ENCODE measurements at regions not wholly inside any gene's neighbourhood (a gene's known extent, or its start where the extent isn't known, plus 50 kb on each side); places are given as distances from the start of the nearest gene placed in this dataset.
"Not testable (repeated sequence)": the region's sequence is repeated elsewhere in the genome, so short reads cannot be mapped to it uniquely, and the experiment has no call there.

DNA sequence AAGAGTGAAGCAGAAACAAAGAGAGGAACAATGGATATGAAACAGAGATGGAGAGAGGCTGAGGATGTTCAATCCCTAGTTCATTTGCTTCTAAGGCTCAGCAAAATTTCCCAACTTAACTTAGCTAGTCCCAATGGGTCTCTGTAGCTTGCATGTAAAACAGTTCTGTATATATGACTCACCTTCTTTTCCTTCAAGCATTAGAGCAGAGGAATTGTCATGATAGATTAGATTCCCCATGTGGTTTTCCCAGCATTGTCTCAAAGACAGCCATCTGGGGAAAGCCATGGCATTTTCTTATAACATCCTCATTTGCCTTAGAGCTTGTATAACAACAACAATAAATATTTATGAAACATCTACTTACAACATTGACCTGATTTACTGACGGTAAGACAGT, 93.9 kb upstream of the GATB start:
- no peaks in the 10 kb centered on the region for H3K9me3 ChIP-seq (ENCODE audit: control insufficient read depth, low read length)
- 80 to 100% methylated on average over 1 of the region's 1 CpG for WGBS, 2 experiments (ENCODE audit: insufficient coverage in 2 of 2)
- H3K4me3 ChIP-seq (ENCODE audit: extremely low read depth, insufficient read depth, low read length, poor library complexity, severe bottlenecking) = no peak overlapping the region
- H3K4me1 ChIP-seq (ENCODE audit: control insufficient read depth, insufficient read depth, low read length, poor library complexity, severe bottlenecking) = no peaks in the 10 kb centered on the region
- no peaks in the 10 kb centered on the region for H3K36me3 ChIP-seq (ENCODE audit: control insufficient read depth, insufficient read depth, low read length)
- no peak overlapping the region for H3K27ac ChIP-seq (ENCODE audit: low read depth, low read length, severe bottlenecking)

GRCh38 chr4:151853034-151853433, 92.2 kb upstream of the GATB start:
- Histone ChIP-seq H3K4me3 (ENCODE audit: extremely low read depth, insufficient read depth, low read length, poor library complexity, severe bottlenecking) (no peak overlapping the region), H3K27ac (ENCODE audit: low read depth, low read length, severe bottlenecking) (no peak overlapping the region), H3K9me3 (ENCODE audit: control insufficient read depth, low read length) (no peaks in the 10 kb centered on the region), H3K36me3 (ENCODE audit: control insufficient read depth, insufficient read depth, low read length) (no peaks in the 10 kb centered on the region), H3K4me1 (ENCODE audit: control insufficient read depth, insufficient read depth, low read length, poor library complexity, severe bottlenecking) (no peaks in the 10 kb centered on the region)
- 75 to 100% methylated on average over 1 of the region's 4 CpGs for WGBS, 2 experiments (ENCODE audit: insufficient coverage in 2 of 2)

GRCh38 chr4:151852202-151852601, 91.4 kb upstream of the GATB start:
- no CpG with 5 or more reads among the region's 2 CpGs for WGBS, 2 experiments (ENCODE audit: insufficient coverage in 2 of 2)
- Histone ChIP-seq H3K9me3 (ENCODE audit: control insufficient read depth, low read length) (no peaks in the 10 kb centered on the region), H3K4me3 (ENCODE audit: extremely low read depth, insufficient read depth, low read length, poor library complexity, severe bottlenecking) (no peak overlapping the region), H3K36me3 (ENCODE audit: control insufficient read depth, insufficient read depth, low read length) (no peaks in the 10 kb centered on the region), H3K27ac (ENCODE audit: low read depth, low read length, severe bottlenecking) (no peak overlapping the region), H3K4me1 (ENCODE audit: control insufficient read depth, insufficient read depth, low read length, poor library complexity, severe bottlenecking) (no peaks in the 10 kb centered on the region)

DNA sequence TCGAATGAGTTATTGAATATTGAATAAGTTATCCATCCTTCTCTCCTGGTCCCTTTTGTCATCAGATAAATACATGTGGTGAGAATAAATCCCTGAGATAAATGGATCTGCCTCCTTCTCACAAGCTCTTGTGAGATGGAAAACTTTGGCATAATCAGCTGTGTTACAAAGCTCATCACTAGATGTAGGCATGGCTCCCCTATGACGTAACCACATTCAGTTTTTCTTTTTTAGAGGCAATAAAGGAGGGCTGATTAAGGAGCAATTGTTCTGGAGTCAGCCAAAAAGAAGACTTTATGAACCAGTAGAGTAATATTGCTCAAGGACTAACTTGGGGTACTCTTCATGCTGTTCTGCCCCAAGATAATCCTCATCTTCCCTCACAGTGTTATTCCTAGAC, 90.5 kb upstream of the GATB start:
- H3K4me1 ChIP-seq (ENCODE audit: control insufficient read depth, insufficient read depth, low read length, poor library complexity, severe bottlenecking) = no peaks in the 10 kb centered on the region
- no peaks in the 10 kb centered on the region for H3K9me3 ChIP-seq (ENCODE audit: control insufficient read depth, low read length)
- WGBS, 2 experiments (ENCODE audit: insufficient coverage in 2 of 2) = no CpG with 5 or more reads among the region's 2 CpGs
- no peak overlapping the region for H3K27ac ChIP-seq (ENCODE audit: low read depth, low read length, severe bottlenecking)
- no peak overlapping the region for H3K4me3 ChIP-seq (ENCODE audit: extremely low read depth, insufficient read depth, low read length, poor library complexity, severe bottlenecking)
- no peaks in the 10 kb centered on the region for H3K36me3 ChIP-seq (ENCODE audit: control insufficient read depth, insufficient read depth, low read length)

DNA sequence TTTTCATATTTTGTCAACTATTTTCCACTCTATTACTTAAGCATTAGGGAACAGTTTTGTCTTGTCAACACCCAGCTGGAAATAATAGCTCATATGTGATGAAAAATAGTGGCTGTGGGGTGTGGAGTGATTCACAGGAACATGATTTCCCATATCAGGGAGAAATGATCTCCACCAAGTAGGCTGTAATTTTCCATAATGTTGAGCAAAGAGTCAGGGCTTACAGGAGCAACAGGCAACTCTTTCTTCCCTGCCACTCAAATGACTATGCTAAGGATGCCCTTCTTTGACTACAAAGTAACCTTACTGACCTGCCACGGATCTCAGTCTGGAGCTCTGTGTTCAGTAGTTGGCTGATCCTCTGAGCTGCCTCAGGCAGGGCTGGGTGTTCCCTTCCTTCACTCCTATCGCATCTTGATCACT, 90.0 kb upstream of the GATB start:
- WGBS, 2 experiments (ENCODE audit: insufficient coverage in 2 of 2) = 75 to 83% methylated on average over 2 of the region's 2 CpGs
- H3K4me3 ChIP-seq (ENCODE audit: extremely low read depth, insufficient read depth, low read length, poor library complexity, severe bottlenecking) = no peak overlapping the region
- H3K9me3 ChIP-seq (ENCODE audit: control insufficient read depth, low read length) = no peaks in the 10 kb centered on the region
- H3K36me3 ChIP-seq (ENCODE audit: control insufficient read depth, insufficient read depth, low read length) = no peaks in the 10 kb centered on the region
- H3K27ac ChIP-seq (ENCODE audit: low read depth, low read length, severe bottlenecking) = no peak overlapping the region
- H3K4me1 ChIP-seq (ENCODE audit: control insufficient read depth, insufficient read depth, low read length, poor library complexity, severe bottlenecking) = no peaks in the 10 kb centered on the region

GRCh38 chr4:151845551-151845950, 84.7 kb upstream of the GATB start:
- H3K4me3 ChIP-seq (ENCODE audit: extremely low read depth, insufficient read depth, low read length, poor library complexity, severe bottlenecking); H3K27ac ChIP-seq (ENCODE audit: low read depth, low read length, severe bottlenecking); H3K4me1 ChIP-seq (ENCODE audit: control insufficient read depth, insufficient read depth, low read length, poor library complexity, severe bottlenecking); H3K9me3 ChIP-seq (ENCODE audit: control insufficient read depth, low read length); H3K36me3 ChIP-seq (ENCODE audit: control insufficient read depth, insufficient read depth, low read length): not testable (repeated sequence)
- 90 to 93% methylated on average over 1 to 3 of the region's 3 CpGs for WGBS, 2 experiments (ENCODE audit: insufficient coverage in 2 of 2)

DNA sequence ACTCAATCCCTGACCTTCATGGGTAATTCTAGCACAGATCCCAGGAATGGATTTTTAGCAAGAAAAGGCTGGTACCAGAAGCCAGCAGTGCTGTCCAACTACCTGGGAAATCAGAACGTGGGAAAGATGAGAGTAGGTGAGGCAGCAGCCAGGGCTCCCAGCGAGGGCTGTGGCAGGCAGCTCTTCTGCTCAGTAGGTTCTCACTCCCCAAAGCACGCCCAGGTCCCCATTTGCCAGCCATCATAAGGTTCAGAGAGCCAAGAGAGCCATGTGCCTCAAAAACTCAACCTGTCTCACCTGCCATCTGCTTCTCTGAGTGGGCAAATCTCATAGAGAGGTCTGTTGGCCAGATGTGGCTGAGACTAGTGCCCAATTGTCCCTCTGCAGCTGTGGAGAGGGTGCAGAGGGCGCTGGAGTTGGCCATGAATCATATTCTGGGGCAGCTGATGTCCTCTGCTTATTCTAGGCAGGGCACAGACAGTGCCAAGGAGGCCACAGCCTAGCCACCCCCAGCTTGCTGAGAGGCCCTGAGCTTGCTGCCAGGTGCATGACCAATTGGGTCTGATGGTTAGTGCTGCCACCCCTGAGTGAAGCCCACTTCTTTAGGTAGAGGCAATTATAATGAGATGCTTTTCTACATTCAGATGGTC, 81.7 kb upstream of the GATB start:
- Histone ChIP-seq H3K9me3 (ENCODE audit: control insufficient read depth, low read length) (no peaks in the 10 kb centered on the region), H3K27ac (ENCODE audit: low read depth, low read length, severe bottlenecking) (no peak overlapping the region), H3K4me1 (ENCODE audit: control insufficient read depth, insufficient read depth, low read length, poor library complexity, severe bottlenecking) (no peaks in the 10 kb centered on the region), H3K4me3 (ENCODE audit: extremely low read depth, insufficient read depth, low read length, poor library complexity, severe bottlenecking) (no peak overlapping the region), H3K36me3 (ENCODE audit: control insufficient read depth, insufficient read depth, low read length) (no peaks in the 10 kb centered on the region)
- 75 to 91% methylated on average over 4 of the region's 4 CpGs for WGBS, 2 experiments (ENCODE audit: insufficient coverage in 2 of 2)

GRCh38 chr4:151841107-151841506, 80.3 kb upstream of the GATB start:
- Histone ChIP-seq H3K4me1 (ENCODE audit: control insufficient read depth, insufficient read depth, low read length, poor library complexity, severe bottlenecking) (no peaks in the 10 kb centered on the region), H3K4me3 (ENCODE audit: extremely low read depth, insufficient read depth, low read length, poor library complexity, severe bottlenecking) (no peak overlapping the region), H3K36me3 (ENCODE audit: control insufficient read depth, insufficient read depth, low read length) (no peaks in the 10 kb centered on the region), H3K27ac (ENCODE audit: low read depth, low read length, severe bottlenecking) (no peak overlapping the region), H3K9me3 (ENCODE audit: control insufficient read depth, low read length) (no peaks in the 10 kb centered on the region)
- WGBS, 2 experiments (ENCODE audit: insufficient coverage in 2 of 2) = 70 to 80% methylated on average over 4 to 5 of the region's 10 CpGs

- 83 to 86% methylated on average over 1 of the region's 2 CpGs for WGBS, 2 experiments (ENCODE audit: insufficient coverage in 2 of 2)
Observed at GRCh38 chr4:151835467-151835866, 74.7 kb upstream of the GATB start.

GRCh38 chr4:151833174-151833573, 72.4 kb upstream of the GATB start:
- Histone ChIP-seq H3K27ac (ENCODE audit: low read depth, low read length, severe bottlenecking) (no peak overlapping the region), H3K4me3 (ENCODE audit: extremely low read depth, insufficient read depth, low read length, poor library complexity, severe bottlenecking) (no peak overlapping the region), H3K4me1 (ENCODE audit: control insufficient read depth, insufficient read depth, low read length, poor library complexity, severe bottlenecking) (no peaks in the 10 kb centered on the region), H3K9me3 (ENCODE audit: control insufficient read depth, low read length) (no peaks in the 10 kb centered on the region), H3K36me3 (ENCODE audit: control insufficient read depth, insufficient read depth, low read length) (no peaks in the 10 kb centered on the region)

More at GRCh38 chr4:151835467-151835866, 74.7 kb upstream of the GATB start:
- H3K4me3 ChIP-seq (ENCODE audit: extremely low read depth, insufficient read depth, low read length, poor library complexity, severe bottlenecking) = no peak overlapping the region
- no peak overlapping the region for H3K27ac ChIP-seq (ENCODE audit: low read depth, low read length, severe bottlenecking)
- no peaks in the 10 kb centered on the region for H3K4me1 ChIP-seq (ENCODE audit: control insufficient read depth, insufficient read depth, low read length, poor library complexity, severe bottlenecking)
- H3K36me3 ChIP-seq (ENCODE audit: control insufficient read depth, insufficient read depth, low read length) = no peaks in the 10 kb centered on the region
- no peaks in the 10 kb centered on the region for H3K9me3 ChIP-seq (ENCODE audit: control insufficient read depth, low read length)

GRCh38 chr4:151831526-151831925, 70.7 kb upstream of the GATB start:
- Histone ChIP-seq H3K9me3 (ENCODE audit: control insufficient read depth, low read length) (peaks cover 5% of the 10 kb centered on the region), H3K36me3 (ENCODE audit: control insufficient read depth, insufficient read depth, low read length) (no peaks in the 10 kb centered on the region), H3K27ac (ENCODE audit: low read depth, low read length, severe bottlenecking) (no peak overlapping the region), H3K4me1 (ENCODE audit: control insufficient read depth, insufficient read depth, low read length, poor library complexity, severe bottlenecking) (no peaks in the 10 kb centered on the region), H3K4me3 (ENCODE audit: extremely low read depth, insufficient read depth, low read length, poor library complexity, severe bottlenecking) (no peak overlapping the region)
- WGBS, 2 experiments (ENCODE audit: insufficient coverage in 2 of 2) = 86% methylated on average over 1 of the region's 1 CpG; no CpG with 5 or more reads in 1 of the 2 experiments
